Smooth muscle cell (in vitro differentiated cells): ENCODE measurements at regions not wholly inside any gene's neighbourhood (a gene's known extent, or its start where the extent isn't known, plus 50 kb on each side); places are given as distances from the start of the nearest gene placed in this dataset.

ENCODE experiments used
- DNase-seq: peaks from one replicate; lab custom pipeline; 2025; ENCODE audit not compliant: unreplicated experiment; lab: John Stamatoyannopoulos, UW
- H2AFZ ChIP-seq: fragments of 200-600 bp; sonication (generic); 2 replicates; pipeline ENCODE4 v1.6.0; 2016; ENCODE audit warnings: antibody characterized with exemption, low read depth, mild to moderate bottlenecking
- H3F3A ChIP-seq: fragments of 200-600 bp; sonication (generic); 2 replicates; pipeline ENCODE4 v1.6.0; 2017; ENCODE audit warnings: antibody characterized with exemption, low read depth
- H3K27ac ChIP-seq: fragments of 200-600 bp; sonication (generic); 2 replicates; pipeline ENCODE4 v1.5.1; 2016; ENCODE audit warnings: low read depth, mild to moderate bottlenecking
- H3K27me3 ChIP-seq: fragments of 200-600 bp; sonication (generic); 2 replicates; pipeline ENCODE4 v1.6.1; 2016; ENCODE audit warnings: low read depth, mild to moderate bottlenecking
- H3K36me3 ChIP-seq: fragments of 200-600 bp; sonication (generic); 2 replicates; pipeline ENCODE4 v1.5.1; 2016; ENCODE audit warnings: low read depth
- H3K4me1 ChIP-seq: fragments of 200-600 bp; sonication (generic); 2 replicates; pipeline ENCODE4 v1.5.1; 2016; ENCODE audit warnings: low read depth
- H3K4me2 ChIP-seq: fragments of 200-600 bp; sonication (generic); 2 replicates; pipeline ENCODE4 v1.6.0; 2016; ENCODE audit warnings: mild to moderate bottlenecking
- H3K4me3 ChIP-seq: fragments of 200-600 bp; sonication (generic); 2 replicates; pipeline ENCODE4 v1.5.1; 2016; ENCODE audit warnings: mild to moderate bottlenecking
- H3K79me2 ChIP-seq: fragments of 200-600 bp; sonication (generic); 2 replicates; pipeline ENCODE4 v1.6.0; 2016; ENCODE audit warnings: low read depth, mild to moderate bottlenecking
- H3K9ac ChIP-seq: fragments of 200-600 bp; sonication (generic); 2 replicates; pipeline ENCODE4 v1.6.0; 2016; ENCODE audit warnings: low read depth
- H3K9me3 ChIP-seq: fragments of 200-600 bp; sonication (generic); replicated peaks from 2 replicates; pipeline ENCODE4 v1.5.1; 2016; ENCODE audit warnings: low read depth
- H4K20me1 ChIP-seq: fragments of 200-600 bp; sonication (generic); 2 replicates; pipeline ENCODE4 v1.6.0; 2016; ENCODE audit warnings: low read depth
- WGBS: methylation state at CpG from one replicate; pipeline ENCODE4 v1.1.7; 2016; ENCODE audit warnings: low lambda C conversion rate; 5-methylcytosine and 5-hydroxymethylcytosine counted together
- TF ChIP-seq, protein P1 (sequence below): fragments of 200-600 bp; sonication (generic); IDR thresholded peaks from 2 replicates; pipeline ENCODE4 v1.5.1; 2017; ENCODE audit warnings: borderline replicate concordance, mild to moderate bottlenecking, antibody characterized with exemption; ENCODE audit not compliant: insufficient read depth, poor library complexity, severe bottlenecking

DNA sequence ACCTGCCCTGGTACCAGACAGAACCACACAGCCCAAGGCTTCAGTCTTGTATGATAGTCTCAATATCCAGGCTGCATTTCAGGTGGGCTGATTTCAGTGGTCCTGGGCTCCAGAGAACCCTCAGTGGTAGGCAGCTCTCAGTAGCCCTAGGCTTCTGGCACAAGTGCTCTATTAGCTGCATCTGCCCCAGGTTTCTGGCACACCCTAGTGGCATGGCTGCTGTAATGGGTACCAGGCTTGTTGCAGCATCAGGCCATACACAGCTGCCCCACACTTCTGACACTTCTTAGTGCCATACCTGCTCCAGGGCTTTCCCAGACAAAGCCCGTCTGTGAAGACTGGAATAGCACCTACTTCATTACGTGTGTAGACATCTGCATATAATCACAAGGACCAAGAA is 1062.2 kb upstream of the EPHA6 start:
- no peaks in the 10 kb centered on the region for H3K4me1 ChIP-seq
- H3K79me2 ChIP-seq, result no peaks in the 10 kb centered on the region
- H4K20me1 ChIP-seq, result no peaks in the 10 kb centered on the region
- H3F3A ChIP-seq, result no peaks in the 10 kb centered on the region
- no peaks in the 10 kb centered on the region for H3K36me3 ChIP-seq
- TF ChIP-seq, protein P1, sequence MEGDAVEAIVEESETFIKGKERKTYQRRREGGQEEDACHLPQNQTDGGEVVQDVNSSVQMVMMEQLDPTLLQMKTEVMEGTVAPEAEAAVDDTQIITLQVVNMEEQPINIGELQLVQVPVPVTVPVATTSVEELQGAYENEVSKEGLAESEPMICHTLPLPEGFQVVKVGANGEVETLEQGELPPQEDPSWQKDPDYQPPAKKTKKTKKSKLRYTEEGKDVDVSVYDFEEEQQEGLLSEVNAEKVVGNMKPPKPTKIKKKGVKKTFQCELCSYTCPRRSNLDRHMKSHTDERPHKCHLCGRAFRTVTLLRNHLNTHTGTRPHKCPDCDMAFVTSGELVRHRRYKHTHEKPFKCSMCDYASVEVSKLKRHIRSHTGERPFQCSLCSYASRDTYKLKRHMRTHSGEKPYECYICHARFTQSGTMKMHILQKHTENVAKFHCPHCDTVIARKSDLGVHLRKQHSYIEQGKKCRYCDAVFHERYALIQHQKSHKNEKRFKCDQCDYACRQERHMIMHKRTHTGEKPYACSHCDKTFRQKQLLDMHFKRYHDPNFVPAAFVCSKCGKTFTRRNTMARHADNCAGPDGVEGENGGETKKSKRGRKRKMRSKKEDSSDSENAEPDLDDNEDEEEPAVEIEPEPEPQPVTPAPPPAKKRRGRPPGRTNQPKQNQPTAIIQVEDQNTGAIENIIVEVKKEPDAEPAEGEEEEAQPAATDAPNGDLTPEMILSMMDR, result no peak
- WGBS, result 90% methylated on average over 2 of the region's 2 CpGs
- DNase-seq, result no peak
- no peak overlapping the region for H3K4me3 ChIP-seq
- no peak overlapping the region for H3K4me2 ChIP-seq
- no peak overlapping the region for H3K9ac ChIP-seq
- no peak overlapping the region for H3K27ac ChIP-seq
- no peak overlapping the region for H2AFZ ChIP-seq
- no peaks in the 10 kb centered on the region for H3K9me3 ChIP-seq
- H3K27me3 ChIP-seq, result no peaks in the 10 kb centered on the region

DNA sequence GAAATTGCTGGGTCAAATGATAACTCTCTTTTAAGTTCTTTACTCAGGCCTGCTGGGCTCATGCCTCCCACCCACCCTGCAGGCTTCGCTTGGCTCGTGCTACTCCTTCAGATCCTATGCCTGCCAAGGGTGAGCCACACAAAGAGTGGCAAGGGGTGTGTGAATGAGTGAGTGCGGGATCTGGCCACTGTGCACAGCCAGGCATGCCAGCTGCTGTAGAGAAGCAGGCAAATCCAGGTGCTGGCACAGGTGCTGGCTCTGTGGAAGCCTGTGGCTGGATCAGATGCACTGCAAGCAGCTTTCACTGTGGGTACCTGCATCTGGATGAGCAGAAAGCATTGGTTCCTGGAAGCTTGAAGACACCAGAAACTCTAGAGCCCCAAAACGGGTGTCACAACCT is 1055.7 kb upstream of the EPHA6 start:
- no peaks in the 10 kb centered on the region for H4K20me1 ChIP-seq

DNA sequence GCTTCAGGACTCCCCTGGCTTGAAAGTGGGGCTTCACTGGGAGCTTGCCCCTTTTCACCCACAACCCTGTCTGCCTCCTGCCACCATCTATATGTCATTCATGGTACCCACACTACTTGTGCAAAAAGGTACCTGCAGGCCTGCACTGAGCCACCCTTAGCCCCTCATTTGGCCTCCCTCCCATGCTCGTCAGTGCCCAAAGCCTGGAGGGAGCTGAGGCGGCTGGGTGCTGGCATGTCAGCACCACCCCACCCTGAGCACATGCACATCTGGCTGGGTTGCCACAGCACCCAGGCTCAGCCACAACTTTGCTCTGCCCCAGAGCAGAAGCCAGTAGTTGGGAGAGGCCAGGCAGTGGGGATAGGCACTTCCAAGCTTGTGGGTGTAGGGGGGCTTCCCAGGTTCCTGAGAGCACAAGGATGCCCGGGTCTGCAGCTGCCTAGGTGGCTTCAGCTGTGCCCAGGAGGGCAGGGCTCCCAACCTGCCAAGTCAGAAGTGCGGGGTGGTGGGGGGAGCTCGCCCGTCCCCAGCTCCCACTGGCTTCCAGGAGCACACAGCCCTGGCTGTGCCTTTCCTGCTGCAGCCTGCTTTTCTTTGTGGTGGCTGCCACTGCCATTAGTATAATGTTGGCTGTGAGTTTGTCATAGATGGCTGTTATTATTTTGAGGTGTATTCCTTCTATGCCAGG is 1054.6 kb upstream of the EPHA6 start:
- no peak for DNase-seq

More for the DNA sequence above, 1055.7 kb upstream of the EPHA6 start:
- TF ChIP-seq, protein P1, result no peak
- H3K9me3 ChIP-seq, result no peaks in the 10 kb centered on the region
- H3K27me3 ChIP-seq, result no peaks in the 10 kb centered on the region
- H3K27ac ChIP-seq, result no peak overlapping the region
- H3F3A ChIP-seq, result no peaks in the 10 kb centered on the region
- WGBS, result 94% methylated on average over 4 of the region's 4 CpGs
- H3K4me1 ChIP-seq, result no peaks in the 10 kb centered on the region
- no peak for DNase-seq
- H3K79me2 ChIP-seq, result no peaks in the 10 kb centered on the region
- no peak overlapping the region for H3K4me2 ChIP-seq
- H3K9ac ChIP-seq, result no peak overlapping the region
- no peak overlapping the region for H2AFZ ChIP-seq
- no peaks in the 10 kb centered on the region for H3K36me3 ChIP-seq
- no peak overlapping the region for H3K4me3 ChIP-seq

More for the DNA sequence above, 1054.6 kb upstream of the EPHA6 start:
- 88% methylated on average over 6 of the region's 6 CpGs for WGBS
- Histone ChIP-seq H3K36me3 (no peaks in the 10 kb centered on the region), H3K27ac (no peak overlapping the region), H3K4me3 (no peak overlapping the region), H3K9me3 (no peaks in the 10 kb centered on the region), H4K20me1 (no peaks in the 10 kb centered on the region), H2AFZ (no peak overlapping the region), H3K9ac (no peak overlapping the region), H3K4me1 (no peaks in the 10 kb centered on the region), H3F3A (no peaks in the 10 kb centered on the region), H3K4me2 (no peak overlapping the region), H3K27me3 (no peaks in the 10 kb centered on the region), H3K79me2 (no peaks in the 10 kb centered on the region)
- TF ChIP-seq, protein P1, result no peak
